ENCODE measurements at regions not wholly inside any gene's neighbourhood (a gene's known extent, or its start where the extent isn't known, plus 50 kb on each side); places are given as distances from the start of the nearest gene placed in this dataset.

GRCh38 chrX:10747975-10748374 lies 127.6 kb upstream of the MID1 start:
- TF ChIP-seq, protein P1, sequence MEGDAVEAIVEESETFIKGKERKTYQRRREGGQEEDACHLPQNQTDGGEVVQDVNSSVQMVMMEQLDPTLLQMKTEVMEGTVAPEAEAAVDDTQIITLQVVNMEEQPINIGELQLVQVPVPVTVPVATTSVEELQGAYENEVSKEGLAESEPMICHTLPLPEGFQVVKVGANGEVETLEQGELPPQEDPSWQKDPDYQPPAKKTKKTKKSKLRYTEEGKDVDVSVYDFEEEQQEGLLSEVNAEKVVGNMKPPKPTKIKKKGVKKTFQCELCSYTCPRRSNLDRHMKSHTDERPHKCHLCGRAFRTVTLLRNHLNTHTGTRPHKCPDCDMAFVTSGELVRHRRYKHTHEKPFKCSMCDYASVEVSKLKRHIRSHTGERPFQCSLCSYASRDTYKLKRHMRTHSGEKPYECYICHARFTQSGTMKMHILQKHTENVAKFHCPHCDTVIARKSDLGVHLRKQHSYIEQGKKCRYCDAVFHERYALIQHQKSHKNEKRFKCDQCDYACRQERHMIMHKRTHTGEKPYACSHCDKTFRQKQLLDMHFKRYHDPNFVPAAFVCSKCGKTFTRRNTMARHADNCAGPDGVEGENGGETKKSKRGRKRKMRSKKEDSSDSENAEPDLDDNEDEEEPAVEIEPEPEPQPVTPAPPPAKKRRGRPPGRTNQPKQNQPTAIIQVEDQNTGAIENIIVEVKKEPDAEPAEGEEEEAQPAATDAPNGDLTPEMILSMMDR (IDR thresholded peaks at IDR 0.05), result no peak
- DNase-seq (ENCODE audit: low spot score) (no peak), ATAC-seq (ENCODE audit: low FRiP score) (no peak)

DNA sequence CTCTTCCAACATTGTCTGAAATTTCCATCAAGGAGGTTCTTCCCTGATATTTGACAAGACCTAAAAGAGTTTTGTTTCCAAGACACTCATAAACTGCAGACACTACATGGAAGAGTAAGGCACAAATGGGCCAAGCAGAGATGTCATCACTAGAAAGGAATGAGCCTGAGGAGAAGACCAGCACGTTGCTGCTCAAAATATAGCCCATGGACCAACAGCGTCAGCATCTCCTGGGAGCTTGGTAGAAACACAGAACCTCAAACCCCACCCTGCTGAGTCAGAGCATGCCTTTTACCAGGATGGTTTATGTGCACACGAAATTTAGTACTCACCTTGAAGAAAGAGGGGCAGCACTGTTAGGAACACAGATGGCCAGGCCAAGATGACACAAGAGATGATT lies 128.7 kb upstream of the MID1 start:
- DNase-seq (ENCODE audit: low spot score) (no peak), ATAC-seq (ENCODE audit: low FRiP score) (no peak)
- TF ChIP-seq, protein P1 (IDR thresholded peaks at IDR 0.05), result no peak

DNA sequence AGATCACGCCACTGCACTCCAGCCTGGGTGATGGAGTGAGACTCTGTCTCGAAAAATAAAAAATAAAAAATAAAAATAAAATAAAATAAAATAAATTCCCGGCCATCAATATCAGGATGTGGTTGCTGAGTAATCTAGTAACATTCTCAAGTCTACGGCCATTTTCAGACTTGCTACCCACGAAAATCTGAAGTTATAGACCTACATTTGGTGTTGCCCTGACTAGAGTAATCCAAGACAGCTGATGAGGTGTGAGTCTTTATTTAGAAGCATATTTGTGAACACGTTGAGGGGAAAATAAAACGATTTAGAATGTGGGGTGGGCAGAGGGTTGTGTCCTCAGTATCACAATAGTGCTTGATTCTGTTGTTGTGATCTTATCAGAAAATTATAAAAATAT lies 130.2 kb upstream of the MID1 start:
- ATAC-seq (ENCODE audit: low FRiP score) (no peak), DNase-seq (ENCODE audit: low spot score) (no peak)
- TF ChIP-seq, protein P1 (IDR thresholded peaks at IDR 0.05), result no peak

GRCh38 chrX:10753116-10753515 lies 132.7 kb upstream of the MID1 start:
- no peak for DNase-seq (ENCODE audit: low spot score)
- no peak for ATAC-seq (ENCODE audit: low FRiP score)
- TF ChIP-seq, protein P1 (IDR thresholded peaks at IDR 0.05), result no peak

- TF ChIP-seq, protein P1 (IDR thresholded peaks at IDR 0.05), result no peak
- no peak for ATAC-seq (ENCODE audit: low FRiP score)
Measured at GRCh38 chrX:10754445-10754844, 134.1 kb upstream of the MID1 start.

DNA sequence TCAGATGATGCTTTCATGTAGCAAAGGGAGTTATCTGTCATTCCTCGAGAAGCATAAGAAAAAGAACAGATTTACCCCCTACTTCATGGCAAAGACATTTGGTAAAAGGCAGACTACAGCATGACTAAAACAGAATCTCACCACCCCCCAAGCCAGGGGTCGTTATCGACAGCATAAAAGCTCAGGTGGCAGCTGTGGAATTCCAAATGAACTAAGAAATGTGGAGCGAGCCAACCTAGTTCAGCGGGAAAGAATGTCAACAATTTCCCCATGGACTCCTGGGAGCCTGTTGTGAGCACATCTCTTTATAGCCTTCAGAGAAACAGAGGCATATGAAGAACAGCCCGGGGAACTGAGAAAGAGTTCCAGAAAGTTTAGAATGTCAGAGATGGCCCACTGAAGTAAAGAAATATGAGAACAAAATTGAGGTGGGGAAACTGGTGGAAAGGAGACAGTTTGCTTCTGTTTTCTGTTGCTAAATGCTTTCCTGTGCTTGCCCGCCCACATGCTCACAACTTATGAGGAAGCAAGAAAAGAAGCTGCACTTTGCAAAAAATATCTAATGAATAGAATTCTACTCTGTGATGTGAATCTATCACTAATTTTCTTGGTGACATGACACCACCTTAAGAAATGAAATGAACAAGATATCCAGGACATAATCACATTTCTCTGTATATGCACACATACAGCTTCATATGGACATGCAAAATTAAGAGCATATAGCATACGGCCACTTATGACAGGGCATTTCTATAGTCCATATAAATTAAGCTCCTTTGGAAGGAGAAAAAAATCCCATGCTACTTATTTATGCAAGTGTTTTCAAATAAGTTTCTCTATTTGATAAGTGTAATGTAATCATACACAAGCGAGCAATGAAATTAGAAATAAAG lies 135.3 kb upstream of the MID1 start:
- TF ChIP-seq, protein P1 (IDR thresholded peaks at IDR 0.05), result no peak
- peak; percentile 40 for ATAC-seq (ENCODE audit: low FRiP score)
- no peak for DNase-seq (ENCODE audit: low spot score)

More at GRCh38 chrX:10754445-10754844, 134.1 kb upstream of the MID1 start:
- DNase-seq (ENCODE audit: low spot score), result no peak

GRCh38 chrX:10756441-10756840 lies 136.1 kb upstream of the MID1 start:
- ATAC-seq (ENCODE audit: low FRiP score), result peak; percentile 78
- TF ChIP-seq, protein P1 (IDR thresholded peaks at IDR 0.05), result no peak

More at GRCh38 chrX:10756441-10756840, 136.1 kb upstream of the MID1 start:
- DNase-seq (ENCODE audit: low spot score), result no peak

All from omental fat pad (tissue), 3 donors.